ENCODE measurements at regions not wholly inside any gene's neighbourhood (a gene's known extent, or its start where the extent isn't known, plus 50 kb on each side); places are given as distances from the start of the nearest gene placed in this dataset.

DNA sequence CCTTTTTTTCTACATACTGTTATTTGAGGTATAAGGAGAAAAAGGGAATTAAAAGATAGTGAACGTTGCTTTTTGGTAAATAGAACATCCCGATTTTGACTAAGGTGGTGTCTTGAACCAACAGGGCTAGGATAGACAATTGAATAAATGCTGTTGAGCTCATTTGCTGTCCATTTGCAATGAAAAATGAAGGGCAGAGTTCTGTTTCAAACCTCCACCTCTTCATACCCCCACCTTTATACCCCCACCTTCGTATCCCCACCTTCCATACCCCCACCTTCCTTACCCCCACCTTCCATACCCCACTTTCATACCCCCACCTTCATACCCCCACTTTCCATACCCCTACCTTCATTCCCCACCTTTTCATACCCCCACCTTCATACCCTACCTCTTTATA is 93.4 kb upstream of the NAA20 start:
- H3K27ac ChIP-seq (ENCODE audit: low read depth, low read length) = no peak overlapping the region
- no peaks in the 10 kb centered on the region for H3K4me1 Mint-ChIP-seq
- POLR2A ChIA-PET = no interaction called here
- no peak overlapping the region for H3K4me3 ChIP-seq (ENCODE audit: low read length)
- no peaks in the 10 kb centered on the region for H3K9me3 Mint-ChIP-seq
- no peak overlapping the region for H3K4me3 Mint-ChIP-seq
- no peaks in the 10 kb centered on the region for H3K36me3 ChIP-seq (ENCODE audit: insufficient read depth, low read length)
- H3K4me1 ChIP-seq (ENCODE audit: insufficient read depth, low read length) = no peaks in the 10 kb centered on the region
- H3K27ac Mint-ChIP-seq = no peak overlapping the region
- no peaks in the 10 kb centered on the region for H3K27me3 ChIP-seq (ENCODE audit: insufficient read depth, low read length, poor library complexity, severe bottlenecking)
- CTCF ChIA-PET = interaction anchor here (1.2 kb wide), 1 partner anchor 12 kb away, joined by 3 read pairs; no protein-coding TSS in a partner anchor
- H3K9me3 ChIP-seq (ENCODE audit: low read length) = no peaks in the 10 kb centered on the region
- H3K27me3 Mint-ChIP-seq = peaks cover 0 to 5% of the 10 kb centered on the region in 2 donors
- no peak for DNase-seq
- H3K36me3 Mint-ChIP-seq = no peaks in the 10 kb centered on the region

DNA sequence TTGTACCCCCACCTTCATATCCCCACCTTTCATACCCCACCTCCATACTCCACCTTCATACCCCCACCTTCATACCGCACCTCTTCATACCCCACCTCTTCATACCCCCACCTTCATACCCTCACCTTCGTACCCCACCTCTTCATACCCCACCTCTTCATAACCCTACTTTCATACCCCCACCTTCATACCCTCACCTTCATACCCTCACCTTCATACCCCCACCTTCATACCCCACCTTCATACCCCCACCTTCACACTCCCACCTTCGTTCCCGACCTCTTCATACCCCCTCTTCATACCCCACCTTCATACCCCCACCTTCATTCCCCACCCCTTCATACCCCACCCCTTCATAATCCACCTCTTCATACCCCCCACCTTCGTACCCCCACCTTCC is 92.9 kb upstream of the NAA20 start:
- no peak for DNase-seq
- Mint-ChIP-seq H3K27me3 (peaks cover 0 to 5% of the 10 kb centered on the region in 2 donors), H3K4me1 (no peaks in the 10 kb centered on the region), H3K36me3 (no peaks in the 10 kb centered on the region), H3K4me3 (no peak overlapping the region), H3K9me3 (no peaks in the 10 kb centered on the region), H3K27ac (no peak overlapping the region)
- ChIA-PET CTCF (no interaction called here), POLR2A (no interaction called here)
- H3K9me3 ChIP-seq (ENCODE audit: low read length) = no peaks in the 10 kb centered on the region
- H3K4me1 ChIP-seq (ENCODE audit: insufficient read depth, low read length) = no peaks in the 10 kb centered on the region
- H3K27ac ChIP-seq (ENCODE audit: low read depth, low read length) = no peak overlapping the region
- no peak overlapping the region for H3K4me3 ChIP-seq (ENCODE audit: low read length)
- no peaks in the 10 kb centered on the region for H3K27me3 ChIP-seq (ENCODE audit: insufficient read depth, low read length, poor library complexity, severe bottlenecking)
- H3K36me3 ChIP-seq (ENCODE audit: insufficient read depth, low read length) = no peaks in the 10 kb centered on the region

DNA sequence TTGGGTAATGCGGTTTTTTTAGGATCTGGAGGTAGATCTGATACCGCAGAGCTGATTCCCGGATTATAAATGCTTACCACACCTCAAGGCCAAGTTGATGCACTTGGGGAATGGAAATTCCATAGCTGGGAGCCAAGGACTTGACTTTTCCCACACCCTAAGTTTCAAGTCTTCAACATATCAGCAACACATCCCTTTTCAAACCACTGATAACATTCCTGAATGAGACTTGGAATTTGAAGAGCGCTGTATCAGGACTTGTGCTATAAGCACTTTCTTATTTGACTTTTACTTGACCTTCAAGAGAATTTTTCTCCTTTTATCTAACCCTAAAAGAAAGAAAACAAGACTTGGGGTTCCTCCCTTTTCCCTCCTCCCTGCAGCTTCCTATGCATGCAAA is 90.6 kb upstream of the NAA20 start:
- no peaks in the 10 kb centered on the region for H3K4me1 ChIP-seq (ENCODE audit: insufficient read depth, low read length)
- H3K4me3 ChIP-seq (ENCODE audit: low read length) = no peak overlapping the region
- Mint-ChIP-seq H3K36me3 (no peaks in the 10 kb centered on the region), H3K4me1 (no peaks in the 10 kb centered on the region), H3K27me3 (peaks cover 0 to 6% of the 10 kb centered on the region in 2 donors), H3K9me3 (peaks cover 0 to 2% (median 0%) of the 10 kb centered on the region in 5 donors), H3K27ac (no peak overlapping the region), H3K4me3 (no peak overlapping the region)
- H3K27ac ChIP-seq (ENCODE audit: low read depth, low read length) = no peak overlapping the region
- no peaks in the 10 kb centered on the region for H3K27me3 ChIP-seq (ENCODE audit: insufficient read depth, low read length, poor library complexity, severe bottlenecking)
- H3K9me3 ChIP-seq (ENCODE audit: low read length) = no peaks in the 10 kb centered on the region
- no peak for DNase-seq
- CTCF ChIA-PET = no interaction called here
- POLR2A ChIA-PET = no interaction called here
- H3K36me3 ChIP-seq (ENCODE audit: insufficient read depth, low read length) = no peaks in the 10 kb centered on the region

DNA sequence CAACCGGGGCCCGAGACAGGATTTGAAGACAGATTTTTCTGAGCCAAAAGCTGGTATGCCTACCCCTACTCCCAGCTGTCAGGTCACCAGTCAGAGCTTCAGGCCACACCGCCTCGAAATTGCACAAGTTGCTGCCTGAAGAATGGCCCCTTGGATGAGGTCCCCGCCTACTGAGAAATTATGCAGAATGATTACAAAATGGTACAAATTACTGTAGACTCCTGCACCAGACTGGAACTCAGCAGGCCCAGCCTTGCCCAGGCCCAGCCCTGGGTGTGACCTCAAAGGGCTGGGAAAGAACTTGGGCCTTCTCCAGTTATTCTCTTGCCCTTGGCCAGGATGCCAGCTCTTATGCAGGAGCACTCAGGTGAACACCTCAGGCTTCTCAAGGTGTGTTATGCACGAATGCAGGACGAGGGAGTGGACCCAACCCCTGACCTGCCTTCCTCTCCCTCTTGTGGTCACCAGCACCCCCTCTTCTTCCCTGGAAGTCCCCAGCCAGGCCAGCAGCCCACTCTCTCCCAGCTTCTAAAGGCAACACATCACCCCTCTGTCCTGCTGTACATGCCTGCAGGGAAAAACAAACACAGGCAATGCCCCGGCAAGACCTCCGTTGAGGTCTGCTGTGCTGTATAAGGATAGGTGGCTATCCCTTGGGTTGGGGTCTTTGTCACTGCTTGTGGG is 88.7 kb upstream of the NAA20 start:
- Histone ChIP-seq H3K4me1 (ENCODE audit: insufficient read depth, low read length) (no peaks in the 10 kb centered on the region), H3K4me3 (ENCODE audit: low read length) (no peak overlapping the region), H3K27me3 (ENCODE audit: insufficient read depth, low read length, poor library complexity, severe bottlenecking) (no peaks in the 10 kb centered on the region), H3K36me3 (ENCODE audit: insufficient read depth, low read length) (no peaks in the 10 kb centered on the region), H3K9me3 (ENCODE audit: low read length) (no peaks in the 10 kb centered on the region), H3K27ac (ENCODE audit: low read depth, low read length) (no peak overlapping the region)
- Mint-ChIP-seq H3K36me3 (no peaks in the 10 kb centered on the region), H3K27me3 (peaks cover 0 to 8% of the 10 kb centered on the region in 2 donors), H3K27ac (peak overlapping the region in 1 of 8 donors; percentile 75), H3K4me1 (no peaks in the 10 kb centered on the region), H3K4me3 (no peak overlapping the region), H3K9me3 (peaks cover 0 to 2% (median 0%) of the 10 kb centered on the region in 5 donors)
- DNase-seq = no peak
- ChIA-PET CTCF (no interaction called here), POLR2A (no interaction called here)

DNA sequence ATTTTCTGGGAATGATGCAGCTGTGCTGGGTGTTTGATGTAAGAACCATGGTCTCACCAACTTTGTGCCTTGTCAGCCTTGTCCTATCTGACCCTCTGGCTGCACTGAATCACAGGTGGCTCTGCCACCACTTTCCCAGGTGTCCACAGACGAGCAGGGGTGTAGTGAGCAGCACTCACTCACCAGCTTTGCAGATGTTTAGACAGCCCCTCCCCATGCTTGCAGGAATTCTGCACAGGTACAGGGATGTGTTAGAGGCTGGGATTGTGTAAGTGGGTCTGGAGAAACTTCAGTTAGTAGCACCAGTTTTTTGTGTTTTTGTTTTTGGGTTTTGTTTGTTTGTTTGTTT is 88.2 kb upstream of the NAA20 start:
- no peak for DNase-seq
- Histone ChIP-seq H3K9me3 (ENCODE audit: low read length) (no peaks in the 10 kb centered on the region), H3K4me3 (ENCODE audit: low read length) (no peak overlapping the region), H3K27me3 (ENCODE audit: insufficient read depth, low read length, poor library complexity, severe bottlenecking) (no peaks in the 10 kb centered on the region), H3K27ac (ENCODE audit: low read depth, low read length) (no peak overlapping the region), H3K36me3 (ENCODE audit: insufficient read depth, low read length) (no peaks in the 10 kb centered on the region), H3K4me1 (ENCODE audit: insufficient read depth, low read length) (no peaks in the 10 kb centered on the region)
- Mint-ChIP-seq H3K4me1 (no peaks in the 10 kb centered on the region), H3K27ac (no peak overlapping the region), H3K27me3 (peaks cover 0 to 8% of the 10 kb centered on the region in 2 donors), H3K36me3 (no peaks in the 10 kb centered on the region), H3K4me3 (no peak overlapping the region), H3K9me3 (peaks cover 0 to 2% (median 0%) of the 10 kb centered on the region in 5 donors)
- ChIA-PET CTCF (no interaction called here), POLR2A (no interaction called here)

DNA sequence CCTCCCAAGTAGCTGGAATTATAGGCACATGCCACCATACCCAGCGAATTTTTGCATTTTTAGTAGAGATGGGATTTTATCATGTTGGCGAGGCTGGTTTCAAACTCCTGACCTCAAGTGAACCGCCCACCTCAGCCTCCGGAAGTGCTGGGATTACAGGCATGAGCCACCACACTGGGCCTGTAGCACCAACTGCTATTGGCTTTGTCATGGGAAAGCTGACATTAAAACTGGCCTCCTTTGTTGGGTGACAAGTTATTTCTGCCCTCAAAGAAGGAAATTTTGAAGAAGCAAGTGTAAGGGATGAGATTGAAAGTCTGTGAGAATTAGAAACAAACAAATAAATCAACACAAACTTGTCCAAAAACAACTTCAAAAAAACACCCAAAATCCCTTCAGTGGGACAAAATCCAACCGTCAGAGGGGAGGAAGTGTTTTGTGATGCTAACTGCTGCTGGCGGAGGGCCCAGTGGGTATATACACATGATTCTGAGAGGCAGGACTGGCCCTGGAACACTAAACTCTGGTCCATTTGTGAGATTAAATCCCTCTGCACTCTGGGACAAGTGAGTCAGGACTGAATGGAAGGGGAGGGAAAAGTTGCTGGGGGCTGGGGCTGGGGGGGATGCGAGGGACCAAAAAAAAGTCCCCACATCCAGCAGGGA is 87.5 kb upstream of the NAA20 start:
- Histone ChIP-seq H3K4me3 (ENCODE audit: low read length) (no peak overlapping the region), H3K27ac (ENCODE audit: low read depth, low read length) (no peak overlapping the region), H3K4me1 (ENCODE audit: insufficient read depth, low read length) (no peaks in the 10 kb centered on the region), H3K36me3 (ENCODE audit: insufficient read depth, low read length) (no peaks in the 10 kb centered on the region), H3K9me3 (ENCODE audit: low read length) (no peaks in the 10 kb centered on the region), H3K27me3 (ENCODE audit: insufficient read depth, low read length, poor library complexity, severe bottlenecking) (no peaks in the 10 kb centered on the region)
- H3K4me1 Mint-ChIP-seq = no peaks in the 10 kb centered on the region
- POLR2A ChIA-PET = no interaction called here
- CTCF ChIA-PET = no interaction called here
- H3K36me3 Mint-ChIP-seq = no peaks in the 10 kb centered on the region
- H3K9me3 Mint-ChIP-seq = peaks cover 0 to 2% (median 0%) of the 10 kb centered on the region in 5 donors
- H3K27ac Mint-ChIP-seq = no peak overlapping the region
- H3K27me3 Mint-ChIP-seq = peaks cover 6 to 9% of the 10 kb centered on the region in 2 donors
- DNase-seq = no peak
- H3K4me3 Mint-ChIP-seq = no peak overlapping the region

DNA sequence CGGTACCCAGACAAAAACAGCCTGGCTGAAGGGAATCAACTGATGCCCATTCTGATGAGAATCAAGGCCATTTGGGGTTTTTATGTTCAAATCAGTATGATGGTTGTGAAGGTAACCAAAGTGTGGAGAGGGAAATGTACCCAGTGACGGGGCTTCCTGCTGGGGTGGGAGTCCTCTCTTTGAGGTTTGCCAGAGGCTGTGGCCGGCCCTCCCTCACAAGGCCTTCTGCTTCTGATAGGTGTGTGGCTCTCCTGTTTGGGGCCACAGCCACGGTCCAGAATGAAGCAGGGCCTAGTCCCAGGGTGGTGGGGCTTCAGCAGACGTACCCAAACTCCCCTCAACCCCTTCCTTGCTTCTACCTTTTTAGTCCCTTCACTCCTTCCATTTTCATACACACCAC is 86.7 kb upstream of the NAA20 start:
- no peak overlapping the region for H3K4me3 Mint-ChIP-seq
- no peaks in the 10 kb centered on the region for H3K27me3 ChIP-seq (ENCODE audit: insufficient read depth, low read length, poor library complexity, severe bottlenecking)
- H3K27me3 Mint-ChIP-seq = peaks cover 11 to 13% of the 10 kb centered on the region in 2 donors
- POLR2A ChIA-PET = no interaction called here
- H3K4me3 ChIP-seq (ENCODE audit: low read length) = no peak overlapping the region
- H3K9me3 Mint-ChIP-seq = peaks cover 0 to 2% (median 0%) of the 10 kb centered on the region in 5 donors
- no peaks in the 10 kb centered on the region for H3K4me1 Mint-ChIP-seq
- H3K9me3 ChIP-seq (ENCODE audit: low read length) = no peaks in the 10 kb centered on the region
- no peaks in the 10 kb centered on the region for H3K36me3 ChIP-seq (ENCODE audit: insufficient read depth, low read length)
- H3K27ac ChIP-seq (ENCODE audit: low read depth, low read length) = no peak overlapping the region
- no peak for DNase-seq
- H3K4me1 ChIP-seq (ENCODE audit: insufficient read depth, low read length) = no peaks in the 10 kb centered on the region
- CTCF ChIA-PET = no interaction called here
- H3K36me3 Mint-ChIP-seq = no peaks in the 10 kb centered on the region
- H3K27ac Mint-ChIP-seq = no peak overlapping the region

DNA sequence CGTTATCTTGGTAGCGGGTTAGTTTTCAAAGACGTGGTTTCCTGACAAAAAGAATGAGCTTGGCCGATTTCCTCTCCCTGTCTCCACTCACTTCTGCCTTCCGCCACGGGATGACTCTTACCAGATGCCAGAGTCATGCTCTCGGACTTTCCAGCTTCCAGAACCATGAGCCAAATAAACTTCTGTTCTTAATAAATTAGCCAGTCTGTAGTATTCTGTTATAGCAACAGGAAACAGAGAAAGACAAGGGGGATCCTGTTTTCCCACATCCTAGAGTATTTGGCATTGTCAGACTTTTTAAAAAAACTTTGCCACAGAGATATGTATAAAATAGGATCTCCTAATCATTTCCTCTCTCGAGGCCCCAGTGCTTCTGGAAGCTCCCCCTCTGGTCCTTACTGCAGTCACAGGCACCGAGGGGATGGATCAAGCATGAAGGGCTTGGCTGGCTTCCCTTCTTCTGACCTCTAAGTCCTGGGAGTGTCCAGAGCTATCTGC is 84.9 kb upstream of the NAA20 start:
- Mint-ChIP-seq H3K27me3 (peaks cover 14 to 17% of the 10 kb centered on the region in 2 donors), H3K27ac (peak overlapping the region in 1 of 8 donors; percentile 35), H3K4me3 (no peak overlapping the region), H3K36me3 (no peaks in the 10 kb centered on the region), H3K9me3 (peaks cover 0 to 2% (median 0%) of the 10 kb centered on the region in 5 donors), H3K4me1 (peaks cover 3 to 6% (median 5%) of the 10 kb centered on the region in 3 donors)
- POLR2A ChIA-PET = no interaction called here
- H3K27me3 ChIP-seq (ENCODE audit: insufficient read depth, low read length, poor library complexity, severe bottlenecking) = no peaks in the 10 kb centered on the region
- H3K27ac ChIP-seq (ENCODE audit: low read depth, low read length) = no peak overlapping the region
- no peaks in the 10 kb centered on the region for H3K9me3 ChIP-seq (ENCODE audit: low read length)
- no peaks in the 10 kb centered on the region for H3K36me3 ChIP-seq (ENCODE audit: insufficient read depth, low read length)
- no peak overlapping the region for H3K4me3 ChIP-seq (ENCODE audit: low read length)
- DNase-seq = no peak
- peaks cover 4% of the 10 kb centered on the region for H3K4me1 ChIP-seq (ENCODE audit: insufficient read depth, low read length)
- CTCF ChIA-PET = no interaction called here
